RKO (cell line): ENCODE measurements at regions not wholly inside any gene's neighbourhood (a gene's known extent, or its start where the extent isn't known, plus 50 kb on each side); places are given as distances from the start of the nearest gene placed in this dataset.
"Not testable (repeated sequence)": the region's sequence is repeated elsewhere in the genome, so short reads cannot be mapped to it uniquely, and the experiment has no call there.

ENCODE experiments used
- DNase-seq: peaks from one replicate; pipeline ENCODE4 v3.0.0-alpha.2; 2016; ENCODE audit warnings: low spot score

- peak; percentile 0 for DNase-seq
Measured at GRCh38 chr18:15315301-15315700, 567.3 kb downstream of the ANKRD30B start.

DNA sequence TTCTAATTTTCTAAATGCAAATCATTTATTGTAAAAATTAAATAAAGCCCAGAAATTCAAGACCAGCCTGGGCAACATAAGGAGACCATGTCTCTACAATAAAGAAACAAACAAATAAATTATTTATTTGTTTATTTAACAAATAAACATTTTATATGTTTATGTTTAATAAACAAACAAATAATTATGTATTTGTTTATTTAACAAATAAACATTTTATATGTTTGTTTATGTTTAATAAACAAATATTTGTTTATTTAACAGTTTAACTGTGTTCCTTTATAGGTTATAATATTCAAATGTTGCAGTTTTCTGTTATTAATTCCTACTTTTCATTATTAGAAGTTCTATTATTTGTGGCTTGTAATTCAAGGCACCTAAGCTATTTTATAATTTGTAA, 570.7 kb downstream of the ANKRD30B start:
- DNase-seq = not testable (repeated sequence)

DNA sequence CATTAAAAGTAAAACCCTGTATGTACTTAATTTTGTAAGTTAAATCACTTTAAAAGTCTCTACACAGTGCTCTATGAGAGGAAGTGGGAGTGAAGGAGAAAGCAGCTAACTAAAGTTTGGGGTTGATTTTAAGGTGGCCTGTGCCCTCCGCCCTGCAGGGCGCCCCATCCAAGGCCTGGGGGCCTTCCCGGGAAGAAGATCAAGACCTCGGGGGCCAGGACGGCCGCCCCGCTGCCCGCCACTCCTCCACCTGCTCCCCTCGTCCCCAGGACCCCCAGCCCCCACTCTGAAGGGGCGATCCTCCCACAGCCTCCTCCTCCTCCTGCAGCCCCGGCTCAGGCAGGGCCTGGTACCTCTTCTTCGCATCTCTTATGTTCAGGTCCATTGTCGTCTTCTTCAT, 581.7 kb downstream of the ANKRD30B start:
- not testable (repeated sequence) for DNase-seq

- DNase-seq = not testable (repeated sequence)
Measured at GRCh38 chr18:15330149-15330548, 582.2 kb downstream of the ANKRD30B start.

DNA sequence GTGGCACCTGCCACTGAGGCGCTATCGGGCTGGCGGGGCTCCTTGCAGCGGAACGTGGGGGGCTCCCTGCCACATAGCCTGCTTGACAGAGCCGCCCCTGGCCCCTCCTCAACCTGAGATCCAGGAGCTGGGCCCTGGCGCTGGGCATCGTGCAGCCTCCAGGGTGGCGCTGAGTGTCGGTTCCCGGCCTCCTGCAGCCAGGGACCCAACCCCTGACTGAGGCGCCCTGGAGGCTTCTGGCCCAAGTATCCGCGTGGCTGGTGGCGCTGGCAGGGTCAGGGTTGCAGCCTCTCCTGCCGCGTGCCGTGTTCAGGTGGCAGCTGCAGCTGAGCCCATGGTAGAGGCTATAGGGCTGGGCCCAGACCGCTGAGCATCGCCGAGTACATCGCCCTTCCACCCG, 582.6 kb downstream of the ANKRD30B start:
- not testable (repeated sequence) for DNase-seq

- DNase-seq = not testable (repeated sequence)
Measured at GRCh38 chr18:15375671-15376070, 627.7 kb downstream of the ANKRD30B start.

- DNase-seq = peak; percentile 20
Measured at GRCh38 chr18:15407874-15408273, 659.9 kb downstream of the ANKRD30B start.
